ACHN (cell line): ENCODE measurements at regions not wholly inside any gene's neighbourhood (a gene's known extent, or its start where the extent isn't known, plus 50 kb on each side); places are given as distances from the start of the nearest gene placed in this dataset.

Experiments used
- DNase-seq: peaks from one replicate; pipeline ENCODE4 v3.0.0-alpha.2; 2015
- in situ Hi-C: cut with HindIII; loops from 2 replicates; pipeline ENCODE4 v1.10.0; 2017; ENCODE audit warnings: low sequenced_read_pairs, low pct_ligation_motif_present, low pct_unique_long_range_greater_than_20kb

GRCh38 chr5:124580925-124581737 lies 165.3 kb downstream of the ZNF608 start:
- in situ Hi-C loops, result no loop called here
- no peak for DNase-seq

- DNase-seq, result no peak
- in situ Hi-C loops, result no loop called here
These were observed 165.9 kb downstream of the ZNF608 start for GRCh38 chr5:124580512-124580911.

GRCh38 chr5:124576848-124577409 lies 169.5 kb downstream of the ZNF608 start:
- DNase-seq, result no peak
- in situ Hi-C loops, result no loop called here

GRCh38 chr5:124575725-124576124 lies 170.7 kb downstream of the ZNF608 start:
- DNase-seq, result no peak
- in situ Hi-C loops, result no loop called here

- in situ Hi-C loops, result no loop called here
- no peak for DNase-seq
These were observed 171.7 kb downstream of the ZNF608 start for GRCh38 chr5:124574521-124575436.

- DNase-seq, result no peak
These were observed 173.5 kb downstream of the ZNF608 start for GRCh38 chr5:124572971-124573370.

GRCh38 chr5:124570285-124571035 lies 176.0 kb downstream of the ZNF608 start:
- in situ Hi-C loops, result no loop called here
- no peak for DNase-seq

More at GRCh38 chr5:124572971-124573370, 173.5 kb downstream of the ZNF608 start:
- in situ Hi-C loops, result no loop called here

GRCh38 chr5:124566875-124567450 lies 179.5 kb downstream of the ZNF608 start:
- in situ Hi-C loops, result no loop called here
- no peak for DNase-seq

GRCh38 chr5:124561451-124561850 lies 185.0 kb downstream of the ZNF608 start:
- in situ Hi-C loops, result no loop called here
- no peak for DNase-seq

GRCh38 chr5:124560370-124560769 lies 186.1 kb downstream of the ZNF608 start:
- in situ Hi-C loops, result no loop called here
- no peak for DNase-seq

- in situ Hi-C loops, result no loop called here
These were observed 188.7 kb downstream of the ZNF608 start for GRCh38 chr5:124557761-124558160.

GRCh38 chr5:124554746-124555578 lies 191.5 kb downstream of the ZNF608 start:
- no peak for DNase-seq
- in situ Hi-C loops, result no loop called here

More at GRCh38 chr5:124557761-124558160, 188.7 kb downstream of the ZNF608 start:
- no peak for DNase-seq

- in situ Hi-C loops, result no loop called here
- DNase-seq, result no peak
These were observed 192.5 kb downstream of the ZNF608 start for GRCh38 chr5:124553911-124554310.

- no peak for DNase-seq
- in situ Hi-C loops, result no loop called here
These were observed 193.9 kb downstream of the ZNF608 start for GRCh38 chr5:124552526-124552925.

GRCh38 chr5:124551939-124552279 lies 194.5 kb downstream of the ZNF608 start:
- DNase-seq, result no peak
- in situ Hi-C loops, result no loop called here

- no peak for DNase-seq
- in situ Hi-C loops, result no loop called here
These were observed 195.7 kb downstream of the ZNF608 start for GRCh38 chr5:124550731-124551130.

- no peak for DNase-seq
- in situ Hi-C loops, result no loop called here
These were observed 196.5 kb downstream of the ZNF608 start for GRCh38 chr5:124549891-124550436.
